HG03175 (cell line): ENCODE measurements at regions not wholly inside any gene's neighbourhood (a gene's known extent, or its start where the extent isn't known, plus 50 kb on each side); places are given as distances from the start of the nearest gene placed in this dataset.

Source experiments
- ATAC-seq: cut with Tn5 transposase; IDR thresholded peaks from one replicate; pipeline ENCODE4 v1.9.1; 2021; ENCODE audit warnings: mild to moderate bottlenecking, moderate library complexity; ENCODE audit not compliant: unreplicated experiment

DNA sequence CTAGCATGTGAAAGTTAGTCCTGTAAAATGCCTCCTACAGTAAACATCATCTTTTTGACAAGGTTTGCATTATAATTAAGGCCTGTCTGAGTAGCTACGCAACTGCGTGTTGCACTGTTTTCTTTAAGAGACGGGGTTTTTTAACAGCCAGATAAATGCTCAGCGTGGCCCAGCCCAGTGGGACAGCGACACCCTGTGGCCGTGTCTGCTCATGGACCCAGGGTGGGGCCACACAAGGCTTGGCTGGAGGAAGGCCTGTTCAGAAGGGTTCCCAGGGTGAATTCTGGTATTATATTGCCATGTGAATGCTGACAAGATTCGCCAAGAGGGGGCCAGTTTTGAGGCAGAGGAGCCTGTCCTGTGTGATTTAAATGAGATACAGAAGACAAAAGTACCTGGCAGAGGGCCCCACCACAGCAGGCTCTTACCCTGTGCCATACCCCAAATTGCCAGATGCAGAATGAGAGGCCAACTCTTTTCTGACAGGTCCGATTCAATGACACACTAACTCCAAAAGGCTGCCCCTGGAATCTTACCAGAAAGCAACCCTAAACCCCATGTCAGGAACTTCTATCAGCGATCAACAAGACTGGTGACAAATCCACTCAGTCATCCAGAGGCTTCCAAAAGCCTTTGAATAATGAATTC is 65.9 kb upstream of the IRX6 start:
- ATAC-seq, result peak; percentile 67

DNA sequence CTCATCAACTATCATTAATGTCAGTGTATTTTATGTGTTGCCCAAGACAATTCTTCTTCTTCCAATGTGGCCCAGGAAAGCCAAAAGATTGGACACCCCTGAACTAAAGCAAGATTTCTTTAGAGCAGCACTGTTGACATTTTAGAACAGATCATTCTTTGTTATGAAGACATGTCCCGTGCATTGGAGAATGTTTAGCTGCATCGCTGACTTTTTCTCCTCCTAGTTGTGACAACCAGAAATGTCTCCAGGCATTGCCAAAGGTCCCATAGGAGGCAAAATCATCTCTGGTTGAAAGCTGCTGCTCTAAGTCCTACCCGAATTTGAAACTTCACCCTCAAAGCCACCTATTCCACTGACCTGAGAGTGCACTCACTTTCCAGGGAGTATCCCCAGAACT is 62.7 kb upstream of the IRX6 start:
- no peak for ATAC-seq

DNA sequence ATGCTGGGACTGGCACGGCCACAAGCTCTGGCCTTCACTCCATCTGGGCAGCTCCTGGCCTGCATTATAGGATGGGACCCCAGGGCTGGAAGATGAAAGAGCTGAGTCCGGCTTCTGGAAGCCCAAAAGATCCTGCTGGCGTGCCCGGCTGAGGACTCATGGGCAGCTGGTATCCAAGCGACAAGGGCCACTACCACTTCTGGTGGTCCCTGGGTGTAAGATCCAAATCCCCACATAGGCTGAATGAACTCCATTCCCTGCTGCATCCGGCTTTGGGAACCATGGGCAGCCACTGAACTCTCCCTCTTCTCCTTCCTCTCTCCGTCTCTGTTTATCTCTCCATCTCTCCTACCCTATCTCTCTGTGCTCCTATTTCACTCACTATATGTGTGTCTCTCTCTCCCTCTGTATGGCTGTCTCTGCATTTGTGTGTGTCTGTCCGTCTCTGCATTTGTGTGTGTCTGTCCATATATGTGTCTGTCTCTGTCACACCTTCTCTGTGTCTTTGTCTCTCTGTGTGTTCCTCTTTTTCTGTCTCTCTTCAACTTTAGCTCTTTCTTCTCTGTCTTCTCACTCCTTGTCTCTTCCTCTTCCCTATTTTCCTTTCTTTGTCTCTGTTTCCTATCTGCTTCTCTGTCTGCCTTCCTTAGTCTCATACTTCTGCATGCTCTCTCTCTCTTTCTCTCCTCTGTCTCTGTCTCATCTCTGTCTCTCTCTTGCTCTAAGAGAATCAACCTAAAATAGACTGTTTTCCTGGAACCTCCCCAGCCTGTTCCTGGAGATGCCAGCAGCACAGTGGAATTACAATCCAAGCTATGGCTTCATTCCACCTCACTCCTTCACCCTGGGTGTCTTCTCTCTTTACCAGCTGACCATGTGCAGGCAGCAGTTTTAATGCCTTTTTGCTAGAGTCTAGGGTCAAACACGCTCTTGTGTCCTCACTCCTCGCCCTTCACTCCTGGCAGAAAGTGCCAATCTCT is 60.4 kb upstream of the IRX6 start:
- ATAC-seq, result no peak

DNA sequence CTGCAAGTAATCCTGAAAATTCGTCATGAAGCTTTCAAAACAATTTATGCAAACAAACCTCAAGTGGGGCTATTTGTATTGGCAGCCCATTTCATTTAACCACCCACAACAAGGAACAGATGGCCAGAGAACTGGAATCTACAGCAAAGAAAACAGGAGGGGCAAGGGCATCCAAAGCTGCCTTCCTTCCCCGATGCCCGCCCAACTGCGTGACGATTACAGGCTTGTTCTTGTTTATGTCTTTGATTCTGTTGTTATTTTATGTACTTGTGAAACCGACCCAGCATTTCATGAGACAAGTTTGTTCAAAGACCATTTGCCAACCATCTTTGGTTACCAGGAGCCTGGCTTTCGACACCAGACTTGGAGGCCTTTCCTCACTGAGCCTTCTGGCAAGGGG is 59.1 kb upstream of the IRX6 start:
- no peak for ATAC-seq

DNA sequence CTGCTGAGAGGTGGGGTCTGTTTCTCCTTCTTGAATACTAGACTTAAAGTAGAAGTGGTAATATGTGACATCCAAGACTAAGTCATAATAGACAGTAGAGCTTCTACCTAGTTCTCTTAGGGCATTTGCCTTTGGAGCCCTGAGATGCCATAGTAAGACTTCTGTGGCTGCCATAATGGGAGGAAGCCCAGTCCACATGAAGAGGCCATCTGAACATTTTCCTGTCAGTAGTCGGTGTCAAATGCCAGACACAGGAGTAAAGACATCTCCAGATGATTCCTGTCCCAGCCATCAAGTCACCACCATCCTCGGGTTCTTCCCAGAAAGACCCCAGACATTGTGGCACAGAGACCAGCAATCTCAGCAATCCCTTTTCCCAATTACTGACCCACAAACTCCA is 58.1 kb upstream of the IRX6 start:
- ATAC-seq, result no peak

DNA sequence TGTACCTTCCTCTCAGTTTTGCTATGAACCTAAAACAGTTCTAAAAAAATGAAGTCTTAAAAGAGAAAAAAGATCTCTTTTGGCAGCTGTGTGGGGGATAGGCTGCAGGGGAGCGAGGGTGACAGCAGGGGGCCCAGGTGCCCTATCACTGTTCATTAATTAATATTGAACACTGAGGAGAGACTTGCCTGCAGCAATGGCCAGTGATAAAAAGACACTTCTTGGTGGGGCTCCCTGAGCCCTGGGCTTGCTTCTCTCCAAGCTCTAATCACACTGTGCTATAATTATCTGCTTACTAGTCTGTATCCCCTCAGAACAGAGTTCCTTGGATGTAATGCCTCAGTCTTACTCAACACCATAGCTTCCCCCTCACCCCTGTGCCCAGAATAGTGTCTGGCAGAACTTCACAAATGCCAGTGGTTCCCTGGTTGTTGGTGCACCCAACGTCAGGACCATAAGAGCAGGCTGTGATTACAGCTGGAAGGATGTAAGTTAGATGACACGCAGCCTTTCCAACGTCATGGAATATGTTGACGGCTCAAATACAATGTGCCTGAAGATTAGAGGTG is 52.0 kb upstream of the IRX6 start:
- ATAC-seq, result no peak

DNA sequence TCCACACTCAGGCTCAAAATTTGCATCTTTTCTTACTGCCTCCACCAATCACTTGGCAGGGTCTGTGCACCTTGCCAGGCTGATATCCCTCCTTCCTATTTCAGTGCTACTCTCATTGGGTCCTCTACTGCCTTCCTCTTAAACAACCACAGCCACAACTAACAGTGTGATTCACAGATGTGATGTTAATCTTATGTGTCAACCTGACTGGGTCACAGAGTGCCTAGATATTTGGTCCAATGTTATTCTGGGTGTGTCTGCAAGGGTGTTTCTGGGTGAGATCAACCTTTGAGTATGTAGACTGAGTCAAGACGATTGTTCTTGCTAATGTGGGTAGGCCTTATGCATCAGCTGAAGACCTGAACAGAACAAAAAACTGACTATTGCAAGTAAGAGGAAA is 51.3 kb upstream of the IRX6 start:
- no peak for ATAC-seq

DNA sequence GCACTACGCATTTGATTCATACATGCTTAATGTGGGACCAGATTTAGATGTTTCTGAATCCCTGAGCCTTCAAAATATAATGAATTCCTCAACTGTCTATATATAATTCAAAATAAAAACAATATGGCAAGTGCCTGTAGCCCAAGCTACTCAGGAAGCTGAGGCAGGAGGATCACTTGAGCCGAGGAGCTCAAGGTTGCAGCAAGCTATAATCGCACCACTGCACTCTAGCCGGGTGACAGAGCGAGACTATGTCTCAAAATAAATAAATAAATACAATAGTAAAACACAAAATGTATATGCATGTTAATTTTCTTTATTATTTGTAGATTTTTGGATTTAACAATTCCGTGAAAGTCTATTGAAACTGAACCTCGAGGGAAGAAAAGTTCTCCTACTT is 50.6 kb upstream of the IRX6 start:
- ATAC-seq, result no peak

DNA sequence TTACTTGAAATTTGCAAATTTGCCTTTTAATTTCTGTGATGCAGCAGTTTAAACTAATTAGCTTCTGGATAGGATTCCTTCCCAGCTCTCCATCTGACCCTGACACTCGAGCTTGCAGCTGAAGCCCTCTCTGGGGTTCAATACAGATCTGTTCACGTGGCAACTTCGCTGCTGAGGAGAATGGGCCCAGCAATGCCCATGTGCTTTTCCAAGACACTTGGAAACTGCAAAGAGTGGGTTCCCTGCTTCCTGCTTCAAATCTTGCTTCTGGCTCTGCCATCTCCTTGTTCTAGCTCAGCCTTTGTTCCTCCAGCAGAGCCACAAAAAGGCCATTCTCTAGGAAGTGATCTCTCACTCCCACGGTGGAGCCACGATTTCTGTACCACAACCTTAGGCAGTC is 50.0 kb upstream of the IRX6 start:
- ATAC-seq, result no peak
